ENCODE measurements at regions not wholly inside any gene's neighbourhood (a gene's known extent, or its start where the extent isn't known, plus 50 kb on each side); places are given as distances from the start of the nearest gene placed in this dataset.

DNA sequence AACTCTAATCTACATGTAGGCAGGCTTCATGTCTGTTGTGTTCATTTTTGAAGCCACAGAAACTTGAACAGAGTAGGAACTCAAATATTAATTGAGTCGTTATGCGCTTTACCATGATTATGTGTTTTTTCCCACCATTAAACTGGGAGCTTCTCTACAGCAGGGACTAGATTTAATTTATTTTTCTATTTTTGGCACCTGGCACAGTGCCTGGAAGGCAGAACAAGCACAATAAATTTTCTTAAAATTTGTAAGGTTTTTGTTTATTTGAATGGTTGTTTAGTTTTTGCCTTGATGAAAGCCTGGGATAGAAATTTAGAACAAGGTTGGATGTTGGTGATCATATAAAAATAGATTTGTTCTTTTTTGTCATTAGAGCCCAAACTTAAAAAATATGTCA is 221.7 kb upstream of the PLEKHG7 start:
- TF ChIP-seq, protein P1, sequence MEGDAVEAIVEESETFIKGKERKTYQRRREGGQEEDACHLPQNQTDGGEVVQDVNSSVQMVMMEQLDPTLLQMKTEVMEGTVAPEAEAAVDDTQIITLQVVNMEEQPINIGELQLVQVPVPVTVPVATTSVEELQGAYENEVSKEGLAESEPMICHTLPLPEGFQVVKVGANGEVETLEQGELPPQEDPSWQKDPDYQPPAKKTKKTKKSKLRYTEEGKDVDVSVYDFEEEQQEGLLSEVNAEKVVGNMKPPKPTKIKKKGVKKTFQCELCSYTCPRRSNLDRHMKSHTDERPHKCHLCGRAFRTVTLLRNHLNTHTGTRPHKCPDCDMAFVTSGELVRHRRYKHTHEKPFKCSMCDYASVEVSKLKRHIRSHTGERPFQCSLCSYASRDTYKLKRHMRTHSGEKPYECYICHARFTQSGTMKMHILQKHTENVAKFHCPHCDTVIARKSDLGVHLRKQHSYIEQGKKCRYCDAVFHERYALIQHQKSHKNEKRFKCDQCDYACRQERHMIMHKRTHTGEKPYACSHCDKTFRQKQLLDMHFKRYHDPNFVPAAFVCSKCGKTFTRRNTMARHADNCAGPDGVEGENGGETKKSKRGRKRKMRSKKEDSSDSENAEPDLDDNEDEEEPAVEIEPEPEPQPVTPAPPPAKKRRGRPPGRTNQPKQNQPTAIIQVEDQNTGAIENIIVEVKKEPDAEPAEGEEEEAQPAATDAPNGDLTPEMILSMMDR (conservative IDR thresholded peaks at IDR 0.05; ENCODE audit: low read depth in 2 of 2) = no peak
- no peak for TF ChIP-seq POLR2AphosphoS5 (IDR thresholded peaks at IDR 0.05; ENCODE audit: low read depth)
- no peak for TF ChIP-seq EZH2 (IDR thresholded peaks at IDR 0.05; ENCODE audit: low read depth, unreplicated experiment)
- TF ChIP-seq, protein P2, sequence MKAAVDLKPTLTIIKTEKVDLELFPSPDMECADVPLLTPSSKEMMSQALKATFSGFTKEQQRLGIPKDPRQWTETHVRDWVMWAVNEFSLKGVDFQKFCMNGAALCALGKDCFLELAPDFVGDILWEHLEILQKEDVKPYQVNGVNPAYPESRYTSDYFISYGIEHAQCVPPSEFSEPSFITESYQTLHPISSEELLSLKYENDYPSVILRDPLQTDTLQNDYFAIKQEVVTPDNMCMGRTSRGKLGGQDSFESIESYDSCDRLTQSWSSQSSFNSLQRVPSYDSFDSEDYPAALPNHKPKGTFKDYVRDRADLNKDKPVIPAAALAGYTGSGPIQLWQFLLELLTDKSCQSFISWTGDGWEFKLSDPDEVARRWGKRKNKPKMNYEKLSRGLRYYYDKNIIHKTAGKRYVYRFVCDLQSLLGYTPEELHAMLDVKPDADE (IDR thresholded peaks at IDR 0.05) = no peak
- TF ChIP-seq, protein P3, sequence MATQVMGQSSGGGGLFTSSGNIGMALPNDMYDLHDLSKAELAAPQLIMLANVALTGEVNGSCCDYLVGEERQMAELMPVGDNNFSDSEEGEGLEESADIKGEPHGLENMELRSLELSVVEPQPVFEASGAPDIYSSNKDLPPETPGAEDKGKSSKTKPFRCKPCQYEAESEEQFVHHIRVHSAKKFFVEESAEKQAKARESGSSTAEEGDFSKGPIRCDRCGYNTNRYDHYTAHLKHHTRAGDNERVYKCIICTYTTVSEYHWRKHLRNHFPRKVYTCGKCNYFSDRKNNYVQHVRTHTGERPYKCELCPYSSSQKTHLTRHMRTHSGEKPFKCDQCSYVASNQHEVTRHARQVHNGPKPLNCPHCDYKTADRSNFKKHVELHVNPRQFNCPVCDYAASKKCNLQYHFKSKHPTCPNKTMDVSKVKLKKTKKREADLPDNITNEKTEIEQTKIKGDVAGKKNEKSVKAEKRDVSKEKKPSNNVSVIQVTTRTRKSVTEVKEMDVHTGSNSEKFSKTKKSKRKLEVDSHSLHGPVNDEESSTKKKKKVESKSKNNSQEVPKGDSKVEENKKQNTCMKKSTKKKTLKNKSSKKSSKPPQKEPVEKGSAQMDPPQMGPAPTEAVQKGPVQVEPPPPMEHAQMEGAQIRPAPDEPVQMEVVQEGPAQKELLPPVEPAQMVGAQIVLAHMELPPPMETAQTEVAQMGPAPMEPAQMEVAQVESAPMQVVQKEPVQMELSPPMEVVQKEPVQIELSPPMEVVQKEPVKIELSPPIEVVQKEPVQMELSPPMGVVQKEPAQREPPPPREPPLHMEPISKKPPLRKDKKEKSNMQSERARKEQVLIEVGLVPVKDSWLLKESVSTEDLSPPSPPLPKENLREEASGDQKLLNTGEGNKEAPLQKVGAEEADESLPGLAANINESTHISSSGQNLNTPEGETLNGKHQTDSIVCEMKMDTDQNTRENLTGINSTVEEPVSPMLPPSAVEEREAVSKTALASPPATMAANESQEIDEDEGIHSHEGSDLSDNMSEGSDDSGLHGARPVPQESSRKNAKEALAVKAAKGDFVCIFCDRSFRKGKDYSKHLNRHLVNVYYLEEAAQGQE (IDR thresholded peaks at IDR 0.05; ENCODE audit: unreplicated experiment) = no peak
- no peak for TF ChIP-seq JUNB (IDR thresholded peaks at IDR 0.05; ENCODE audit: unreplicated experiment)

All from GM23338 (cell line).